ENCODE measurements at regions not wholly inside any gene's neighbourhood (a gene's known extent, or its start where the extent isn't known, plus 50 kb on each side); places are given as distances from the start of the nearest gene placed in this dataset.

DNA sequence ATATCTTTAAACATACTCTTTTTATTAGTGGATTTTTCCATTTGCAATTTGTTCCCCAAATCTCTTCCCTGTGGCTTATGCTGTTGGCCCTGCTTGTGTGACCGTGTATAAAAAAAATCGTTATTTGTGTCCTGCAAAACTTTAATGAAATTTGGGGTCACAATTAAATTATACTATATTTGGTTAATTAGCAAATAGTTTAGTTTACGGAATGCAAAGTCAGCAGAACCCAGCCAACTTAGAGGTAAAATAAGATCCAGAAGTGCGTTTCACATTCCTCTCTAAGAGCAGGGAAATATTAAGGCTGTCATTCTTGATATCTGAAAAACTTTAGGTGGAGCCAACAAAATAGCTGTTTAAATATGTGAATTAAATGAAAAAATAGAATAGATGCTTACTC is 2023.5 kb upstream of the WWC1 start:
- intact Hi-C loops (cut with micrococcal nuclease): no loop called here
- DNase-seq (ENCODE audit: unreplicated experiment): no peak
- H3K4me3 Mint-ChIP-seq (ENCODE audit: unreplicated experiment): no peak overlapping the region
- BruUV-seq (replicated peaks): no TSS peak
- no peaks in the 10 kb centered on the region for H3K4me1 Mint-ChIP-seq (ENCODE audit: insufficient read depth, unreplicated experiment)
- TF ChIP-seq, protein P1, sequence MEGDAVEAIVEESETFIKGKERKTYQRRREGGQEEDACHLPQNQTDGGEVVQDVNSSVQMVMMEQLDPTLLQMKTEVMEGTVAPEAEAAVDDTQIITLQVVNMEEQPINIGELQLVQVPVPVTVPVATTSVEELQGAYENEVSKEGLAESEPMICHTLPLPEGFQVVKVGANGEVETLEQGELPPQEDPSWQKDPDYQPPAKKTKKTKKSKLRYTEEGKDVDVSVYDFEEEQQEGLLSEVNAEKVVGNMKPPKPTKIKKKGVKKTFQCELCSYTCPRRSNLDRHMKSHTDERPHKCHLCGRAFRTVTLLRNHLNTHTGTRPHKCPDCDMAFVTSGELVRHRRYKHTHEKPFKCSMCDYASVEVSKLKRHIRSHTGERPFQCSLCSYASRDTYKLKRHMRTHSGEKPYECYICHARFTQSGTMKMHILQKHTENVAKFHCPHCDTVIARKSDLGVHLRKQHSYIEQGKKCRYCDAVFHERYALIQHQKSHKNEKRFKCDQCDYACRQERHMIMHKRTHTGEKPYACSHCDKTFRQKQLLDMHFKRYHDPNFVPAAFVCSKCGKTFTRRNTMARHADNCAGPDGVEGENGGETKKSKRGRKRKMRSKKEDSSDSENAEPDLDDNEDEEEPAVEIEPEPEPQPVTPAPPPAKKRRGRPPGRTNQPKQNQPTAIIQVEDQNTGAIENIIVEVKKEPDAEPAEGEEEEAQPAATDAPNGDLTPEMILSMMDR (IDR thresholded peaks at IDR 0.05; ENCODE audit: unreplicated experiment): no peak
- no peak overlapping the region for H3K27ac Mint-ChIP-seq (ENCODE audit: low read depth, unreplicated experiment)
- ChIA-PET CTCF (interaction anchor here (0.7 to 1.3 kb wide), 2 partner anchors 45 to 73 kb away, joined by 3 to 5 read pairs; no protein-coding TSS in a partner anchor), POLR2A (interaction anchor here (0.7 kb wide), 1 partner anchor 911 kb away, joined by 4 read pairs; no protein-coding TSS in a partner anchor)
- H3K36me3 Mint-ChIP-seq (ENCODE audit: insufficient read depth, unreplicated experiment): no peaks in the 10 kb centered on the region
- no peaks in the 10 kb centered on the region for H3K27me3 Mint-ChIP-seq (ENCODE audit: insufficient read depth, unreplicated experiment)
- no peaks in the 10 kb centered on the region for H3K9me3 Mint-ChIP-seq (ENCODE audit: unreplicated experiment)

DNA sequence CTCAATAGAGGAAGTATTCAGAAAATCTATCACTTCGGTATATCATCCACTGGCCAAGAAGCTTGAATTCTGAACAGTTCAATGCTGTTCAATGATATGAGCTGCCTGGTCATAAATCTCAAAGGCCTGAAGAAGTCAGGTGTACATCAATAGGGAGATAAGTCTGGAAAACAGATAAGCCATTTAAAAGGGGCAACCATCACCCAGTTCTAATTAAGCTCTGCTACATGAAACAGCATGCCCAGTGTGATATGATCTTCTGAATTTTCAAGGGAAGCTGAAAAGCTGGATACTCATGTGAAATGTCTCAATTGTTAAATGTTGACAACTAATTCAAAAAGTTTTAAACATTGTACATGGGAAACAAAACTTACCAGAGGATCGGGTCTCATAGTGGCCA is 2020.7 kb upstream of the WWC1 start:
- no peak for DNase-seq (ENCODE audit: unreplicated experiment)
- Mint-ChIP-seq H3K27me3 (ENCODE audit: insufficient read depth, unreplicated experiment) (no peaks in the 10 kb centered on the region), H3K36me3 (ENCODE audit: insufficient read depth, unreplicated experiment) (no peaks in the 10 kb centered on the region), H3K27ac (ENCODE audit: low read depth, unreplicated experiment) (no peak overlapping the region), H3K9me3 (ENCODE audit: unreplicated experiment) (no peaks in the 10 kb centered on the region), H3K4me3 (ENCODE audit: unreplicated experiment) (no peak overlapping the region), H3K4me1 (ENCODE audit: insufficient read depth, unreplicated experiment) (no peaks in the 10 kb centered on the region)
- ChIA-PET POLR2A (no interaction called here), CTCF (interaction anchor here (0.6 kb wide), 1 partner anchor 1179 kb away, joined by 3 read pairs; no protein-coding TSS in a partner anchor)
- no TSS peak for BruUV-seq (replicated peaks)
- TF ChIP-seq, protein P1 (IDR thresholded peaks at IDR 0.05; ENCODE audit: unreplicated experiment): no peak
- intact Hi-C loops (cut with micrococcal nuclease): no loop called here

DNA sequence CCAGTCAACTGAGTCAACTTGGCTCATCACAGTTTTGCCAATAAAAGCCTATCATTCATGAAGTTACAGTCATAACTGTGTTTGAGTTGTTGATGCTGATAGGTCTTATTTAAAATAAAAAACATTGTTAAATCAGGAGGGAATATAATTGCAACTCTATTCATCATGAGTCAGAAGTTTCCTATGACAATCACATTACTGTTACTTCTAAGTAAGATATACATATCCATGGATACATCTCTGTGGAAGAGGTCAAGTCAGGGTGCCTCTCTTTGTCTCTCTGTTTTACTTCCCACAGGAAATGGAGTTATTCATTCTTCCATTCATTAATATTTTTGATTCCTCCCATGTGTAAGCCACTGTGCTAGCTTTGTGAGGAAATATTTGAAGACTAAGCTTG is 2015.4 kb upstream of the WWC1 start:
- no peaks in the 10 kb centered on the region for H3K27me3 Mint-ChIP-seq (ENCODE audit: insufficient read depth, unreplicated experiment)
- TF ChIP-seq, protein P1 (IDR thresholded peaks at IDR 0.05; ENCODE audit: unreplicated experiment): no peak
- CTCF ChIA-PET: no interaction called here
- intact Hi-C loops (cut with micrococcal nuclease): no loop called here
- H3K4me1 Mint-ChIP-seq (ENCODE audit: insufficient read depth, unreplicated experiment): no peaks in the 10 kb centered on the region
- no peaks in the 10 kb centered on the region for H3K9me3 Mint-ChIP-seq (ENCODE audit: unreplicated experiment)
- POLR2A ChIA-PET: no interaction called here
- no peak for DNase-seq (ENCODE audit: unreplicated experiment)
- BruUV-seq (replicated peaks): no TSS peak
- no peak overlapping the region for H3K4me3 Mint-ChIP-seq (ENCODE audit: unreplicated experiment)
- H3K27ac Mint-ChIP-seq (ENCODE audit: low read depth, unreplicated experiment): no peak overlapping the region
- H3K36me3 Mint-ChIP-seq (ENCODE audit: insufficient read depth, unreplicated experiment): no peaks in the 10 kb centered on the region

DNA sequence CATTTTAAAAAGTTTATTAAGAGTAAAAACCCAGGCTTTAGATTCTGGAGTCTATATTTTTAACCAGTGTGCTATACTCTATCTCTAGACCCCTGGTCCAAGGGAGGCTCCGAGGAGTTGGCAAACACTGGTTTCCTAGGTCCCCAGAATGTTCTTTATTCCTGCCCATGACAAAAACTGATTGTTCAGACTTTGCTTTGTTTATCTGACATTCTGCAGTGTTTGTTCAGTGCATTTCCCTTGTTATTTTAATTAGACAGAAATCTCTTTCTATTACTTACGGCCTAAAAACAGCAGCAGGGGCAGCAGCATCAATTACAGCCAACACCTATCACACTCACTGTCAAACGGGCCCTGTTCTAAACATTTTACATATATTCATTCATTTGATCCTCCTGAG is 2011.6 kb upstream of the WWC1 start:
- intact Hi-C loops (cut with micrococcal nuclease): no loop called here
- TF ChIP-seq, protein P1 (IDR thresholded peaks at IDR 0.05; ENCODE audit: unreplicated experiment): no peak
- ChIA-PET POLR2A (no interaction called here), CTCF (no interaction called here)
- no peak overlapping the region for H3K4me3 Mint-ChIP-seq (ENCODE audit: unreplicated experiment)
- no peak overlapping the region for H3K27ac Mint-ChIP-seq (ENCODE audit: low read depth, unreplicated experiment)
- no peaks in the 10 kb centered on the region for H3K27me3 Mint-ChIP-seq (ENCODE audit: insufficient read depth, unreplicated experiment)
- DNase-seq (ENCODE audit: unreplicated experiment): no peak
- no peaks in the 10 kb centered on the region for H3K36me3 Mint-ChIP-seq (ENCODE audit: insufficient read depth, unreplicated experiment)
- no TSS peak for BruUV-seq (replicated peaks)
- H3K4me1 Mint-ChIP-seq (ENCODE audit: insufficient read depth, unreplicated experiment): no peaks in the 10 kb centered on the region
- H3K9me3 Mint-ChIP-seq (ENCODE audit: unreplicated experiment): no peaks in the 10 kb centered on the region

Measured in MCF 10A (cell line).